ENCODE measurements at regions not wholly inside any gene's neighbourhood (a gene's known extent, or its start where the extent isn't known, plus 50 kb on each side); places are given as distances from the start of the nearest gene placed in this dataset.

GRCh38 chr5:172572440-172572839, 68.6 kb upstream of the NEURL1B start:
- no peak for TF ChIP-seq CTCF (IDR thresholded peaks at IDR 0.05)
- TF ChIP-seq POLR2A (IDR thresholded peaks at IDR 0.05) = no peak

Measured in lower leg skin (tissue), 3 donors.